ENCODE measurements at regions not wholly inside any gene's neighbourhood (a gene's known extent, or its start where the extent isn't known, plus 50 kb on each side); places are given as distances from the start of the nearest gene placed in this dataset.

- no peak for TF ChIP-seq CTCF (IDR thresholded peaks at IDR 0.05)
- no peak for TF ChIP-seq POLR2A (IDR thresholded peaks at IDR 0.05)
- no peak for TF ChIP-seq EP300 (IDR thresholded peaks at IDR 0.05)
- no peak for TF ChIP-seq POLR2AphosphoS5 (IDR thresholded peaks at IDR 0.05)
Measured at GRCh38 chr11:115677190-115677589, 173.0 kb upstream of the CADM1 start.
